ENCODE measurements at regions not wholly inside any gene's neighbourhood (a gene's known extent, or its start where the extent isn't known, plus 50 kb on each side); places are given as distances from the start of the nearest gene placed in this dataset.
"Not testable (repeated sequence)": the region's sequence is repeated elsewhere in the genome, so short reads cannot be mapped to it uniquely, and the experiment has no call there.

DNA sequence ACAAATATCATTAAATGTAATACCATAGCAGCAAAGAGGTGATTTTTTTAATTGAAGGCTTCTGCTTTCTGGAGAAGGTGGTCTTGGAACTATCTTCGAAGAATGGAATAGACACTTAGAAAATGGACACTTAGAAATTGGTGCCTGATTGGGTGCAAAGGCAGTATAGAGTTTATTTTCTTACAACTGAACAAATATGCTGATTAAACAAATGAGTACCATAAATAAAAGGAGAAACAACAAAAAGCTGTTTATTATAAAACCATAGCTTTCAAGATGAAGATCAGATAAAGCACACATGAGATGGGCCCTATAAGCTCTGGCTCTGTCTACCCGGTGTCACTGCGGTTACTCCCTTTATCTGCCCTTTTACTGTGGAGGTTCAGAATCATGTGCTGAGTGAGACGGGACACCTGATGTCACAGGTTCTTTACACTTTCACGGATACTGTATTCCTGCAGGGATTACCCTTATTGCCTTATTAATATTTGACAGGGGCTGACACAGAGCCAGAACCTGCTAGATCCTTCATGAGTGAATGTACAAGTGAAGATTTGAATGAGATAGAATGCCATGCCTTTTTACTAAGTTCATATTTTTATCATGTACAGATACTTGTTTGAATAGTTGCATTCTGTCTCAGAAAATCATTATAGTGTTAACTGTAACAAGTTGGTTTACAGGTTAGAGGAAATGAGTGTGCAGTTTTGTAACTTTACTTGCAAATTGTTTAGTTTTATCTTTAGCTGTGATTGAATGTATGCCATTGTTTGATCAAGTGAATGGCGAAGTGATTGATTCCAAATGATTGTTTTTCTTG, 477.5 kb upstream of the RGS6 start:
- peaks cover 0 to 8% (median under 1%) of the 10 kb centered on the region in 4 donors for H3K4me1 ChIP-seq
- no peak overlapping the region for H3K4me3 ChIP-seq
- no peak for TF ChIP-seq CTCF (IDR thresholded peaks at IDR 0.05)
- H3K36me3 ChIP-seq, result no peaks in the 10 kb centered on the region
- H3K27me3 ChIP-seq, result no peaks in the 10 kb centered on the region
- intact Hi-C loops (cut with DNase I; ENCODE audit: low total_unique reads), result no loop called here
- no peaks in the 10 kb centered on the region for H3K9me3 ChIP-seq
- H3K27ac ChIP-seq, result no peak overlapping the region
- no peak for DNase-seq

DNA sequence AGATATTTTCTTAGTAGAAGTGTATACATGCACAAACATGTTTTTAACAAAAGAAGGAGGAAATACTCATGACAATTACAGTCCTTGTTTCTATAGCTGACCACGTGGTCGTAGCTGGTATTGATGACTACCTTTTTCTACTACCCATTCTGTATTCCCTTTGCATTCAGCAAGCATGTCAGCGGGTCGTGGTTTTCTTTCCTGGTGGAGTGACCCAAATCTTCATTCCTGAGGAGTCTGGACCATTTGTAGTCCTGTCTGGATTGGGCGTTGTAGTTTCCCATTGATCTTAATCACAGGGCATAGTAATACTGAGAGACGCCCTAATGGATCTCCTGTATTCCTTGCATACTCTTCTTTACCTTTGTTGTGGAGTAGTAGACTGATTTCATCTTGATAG, 472.1 kb upstream of the RGS6 start:
- H3K27ac ChIP-seq, result no peak overlapping the region
- intact Hi-C loops (cut with DNase I; ENCODE audit: low total_unique reads), result no loop called here
- H3K4me3 ChIP-seq, result no peak overlapping the region
- no peak for DNase-seq
- peaks cover 0 to 8% (median 0%) of the 10 kb centered on the region in 3 donors for H3K9me3 ChIP-seq
- peaks cover 0 to 7% (median 0%) of the 10 kb centered on the region in 3 donors for H3K36me3 ChIP-seq
- H3K27me3 ChIP-seq, result no peaks in the 10 kb centered on the region
- TF ChIP-seq CTCF (IDR thresholded peaks at IDR 0.05), result no peak
- peaks cover 0 to 1% (median 0%) of the 10 kb centered on the region in 4 donors for H3K4me1 ChIP-seq

- H3K4me1 ChIP-seq, result peaks cover 0 to 12% (median 5%) of the 10 kb centered on the region in 4 donors
- H3K9me3 ChIP-seq; H3K4me3 ChIP-seq; H3K27ac ChIP-seq; intact Hi-C loops (cut with DNase I; ENCODE audit: low total_unique reads); DNase-seq; H3K36me3 ChIP-seq; H3K27me3 ChIP-seq: not testable (repeated sequence)
These were observed 470.6 kb upstream of the RGS6 start for GRCh38 chr14:71461617-71462016.

DNA sequence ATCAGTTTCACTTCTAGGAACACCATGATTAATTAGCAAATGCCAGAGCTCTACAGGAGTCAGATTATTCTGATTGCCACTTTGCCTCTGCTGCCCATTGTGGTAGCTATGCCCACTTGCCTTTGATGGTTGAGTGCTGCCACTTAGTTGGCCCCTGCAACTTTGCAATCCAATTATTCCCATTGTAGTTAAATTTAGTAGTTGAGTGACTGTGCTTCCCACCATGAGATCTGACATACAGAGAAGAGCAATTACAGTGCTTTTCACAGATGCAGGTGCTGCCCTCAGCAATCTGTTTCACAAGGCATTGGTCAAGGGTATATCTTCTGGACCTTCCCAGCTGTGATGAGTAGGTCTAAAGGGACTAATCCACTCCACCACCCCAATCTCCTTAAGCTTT, 468.4 kb upstream of the RGS6 start:
- Histone ChIP-seq H3K27me3 (no peaks in the 10 kb centered on the region), H3K36me3 (peaks cover 0 to 7% (median 0%) of the 10 kb centered on the region in 3 donors), H3K9me3 (peaks cover 0 to 8% (median 0%) of the 10 kb centered on the region in 3 donors), H3K4me1 (peaks cover 0 to 34% (median 17%) of the 10 kb centered on the region in 4 donors), H3K27ac (no peak overlapping the region), H3K4me3 (no peak overlapping the region)
- intact Hi-C loops (cut with DNase I; ENCODE audit: low total_unique reads), result no loop called here
- TF ChIP-seq CTCF (IDR thresholded peaks at IDR 0.05), result no peak
- DNase-seq, result no peak

GRCh38 chr14:71464840-71465239, 467.4 kb upstream of the RGS6 start:
- DNase-seq, result no peak

More at GRCh38 chr14:71464840-71465239, 467.4 kb upstream of the RGS6 start:
- intact Hi-C loops (cut with DNase I; ENCODE audit: low total_unique reads), result no loop called here
- peaks cover 0 to 44% (median 22%) of the 10 kb centered on the region in 4 donors for H3K4me1 ChIP-seq
- H3K27me3 ChIP-seq, result no peaks in the 10 kb centered on the region
- H3K9me3 ChIP-seq, result peaks cover 0 to 8% (median 0%) of the 10 kb centered on the region in 3 donors
- TF ChIP-seq CTCF (IDR thresholded peaks at IDR 0.05), result no peak
- peaks cover 0 to 7% (median 0%) of the 10 kb centered on the region in 3 donors for H3K36me3 ChIP-seq
- no peak overlapping the region for H3K4me3 ChIP-seq
- H3K27ac ChIP-seq, result peak overlapping the region in 1 of 2 donors; percentile 41

All from tibial artery (tissue), 4 donors.